ENCODE measurements at regions not wholly inside any gene's neighbourhood (a gene's known extent, or its start where the extent isn't known, plus 50 kb on each side); places are given as distances from the start of the nearest gene placed in this dataset.

DNA sequence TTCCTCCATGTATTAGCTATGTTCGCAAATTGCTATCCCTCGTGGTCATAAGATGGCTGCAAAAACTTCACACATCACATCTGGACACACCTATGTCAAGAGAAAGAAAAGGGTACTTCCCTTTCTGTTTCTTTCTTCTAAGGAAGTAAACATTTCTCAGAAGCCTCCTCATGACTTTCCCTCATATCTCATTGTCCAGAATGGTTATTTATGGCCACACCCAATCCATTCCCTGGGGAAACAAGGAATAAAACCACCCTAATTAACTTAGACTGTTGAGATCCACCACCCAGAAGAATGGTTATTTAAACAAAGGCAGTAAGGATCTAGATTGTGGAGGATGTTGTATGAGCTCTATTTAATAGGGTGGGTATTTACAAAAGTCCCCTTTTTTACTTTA is 160.8 kb upstream of the LNX1 start:
- FAIRE-seq (no peak), DNase-seq (ENCODE audit: insufficient read length, low spot score) (no peak)
- TF ChIP-seq TAF1 (IDR thresholded peaks at IDR 0.05; ENCODE audit: low read depth, low read length) (no peak), POLR2AphosphoS5 (IDR thresholded peaks at IDR 0.05; ENCODE audit: low read depth, low read length) (no peak), POLR2A (IDR thresholded peaks at IDR 0.05; ENCODE audit: low read depth, low read length) (no peak), PAX5 (IDR thresholded peaks at IDR 0.05; ENCODE audit: insufficient read depth, low read length, severe bottlenecking) (no peak), POU2F2 (IDR thresholded peaks at IDR 0.05; ENCODE audit: low read depth, low read length) (no peak), SPI1 (IDR thresholded peaks at IDR 0.05; ENCODE audit: low read depth, low read length) (no peak)

DNA sequence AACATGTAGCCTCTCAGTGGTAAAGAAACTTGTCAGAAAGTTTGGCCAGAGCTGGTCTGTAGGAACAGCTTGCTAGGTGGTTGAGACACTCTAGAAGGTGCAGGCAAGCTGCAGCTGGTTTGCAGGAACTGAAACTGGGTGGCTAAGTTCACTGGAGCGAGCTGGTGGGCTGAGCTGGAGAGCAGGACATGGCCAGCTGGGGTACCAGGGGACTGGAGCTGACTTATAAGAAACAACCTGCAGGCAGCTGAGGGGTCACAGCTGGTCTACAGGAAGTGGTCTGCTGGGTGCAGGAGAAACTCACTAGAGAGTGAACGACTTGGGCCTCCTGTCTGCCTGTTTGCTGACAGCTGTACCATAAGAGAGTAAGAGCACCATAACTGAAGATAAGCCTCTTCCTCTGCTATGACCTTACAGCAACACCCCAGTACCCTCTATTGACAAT is 157.1 kb upstream of the LNX1 start:
- DNase-seq (ENCODE audit: insufficient read length, low spot score) = peak; percentile 21

DNA sequence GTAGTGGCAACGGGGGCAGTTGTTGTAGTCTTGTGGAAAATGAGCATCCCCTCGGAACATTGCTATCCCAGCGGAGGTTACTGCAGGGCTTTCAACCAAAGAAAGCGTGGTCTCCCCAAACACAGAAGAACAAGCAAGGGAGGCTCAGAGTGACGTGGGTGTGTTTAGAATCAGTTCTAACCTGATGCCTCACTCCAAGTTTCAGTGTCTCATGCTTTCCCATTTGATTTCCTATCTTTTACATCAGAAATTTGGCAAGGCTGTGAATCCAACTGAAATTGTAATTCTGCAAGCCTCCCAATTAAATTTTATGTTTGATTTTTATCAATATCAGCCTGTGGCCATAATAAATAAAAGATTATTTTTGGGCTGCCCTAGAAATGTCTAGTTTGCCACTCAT is 156.1 kb upstream of the LNX1 start:
- FAIRE-seq (peak; percentile 63), DNase-seq (ENCODE audit: insufficient read length, low spot score) (no peak)
- TF ChIP-seq SPI1 (IDR thresholded peaks at IDR 0.05; ENCODE audit: low read depth, low read length) (no peak), POLR2A (IDR thresholded peaks at IDR 0.05; ENCODE audit: low read depth, low read length) (no peak), TAF1 (IDR thresholded peaks at IDR 0.05; ENCODE audit: low read depth, low read length) (no peak), POU2F2 (IDR thresholded peaks at IDR 0.05; ENCODE audit: low read depth, low read length) (no peak)

More for the DNA sequence above, 157.1 kb upstream of the LNX1 start:
- peak; percentile 97 for FAIRE-seq
- peak; percentile 98 for TF ChIP-seq SPI1 (IDR thresholded peaks at IDR 0.05; ENCODE audit: low read depth, low read length)
- TF ChIP-seq POU2F2 (IDR thresholded peaks at IDR 0.05; ENCODE audit: low read depth, low read length) = no peak
- TF ChIP-seq PAX5 (IDR thresholded peaks at IDR 0.05; ENCODE audit: insufficient read depth, low read length, severe bottlenecking) = peak; percentile 85
- TF ChIP-seq POLR2AphosphoS5 (IDR thresholded peaks at IDR 0.05; ENCODE audit: low read depth, low read length) = peak; percentile 64; the same call in 1 of the 2 replicates
- no peak for TF ChIP-seq TAF1 (IDR thresholded peaks at IDR 0.05; ENCODE audit: low read depth, low read length)
- TF ChIP-seq POLR2A (IDR thresholded peaks at IDR 0.05; ENCODE audit: low read depth, low read length) = no peak

DNA sequence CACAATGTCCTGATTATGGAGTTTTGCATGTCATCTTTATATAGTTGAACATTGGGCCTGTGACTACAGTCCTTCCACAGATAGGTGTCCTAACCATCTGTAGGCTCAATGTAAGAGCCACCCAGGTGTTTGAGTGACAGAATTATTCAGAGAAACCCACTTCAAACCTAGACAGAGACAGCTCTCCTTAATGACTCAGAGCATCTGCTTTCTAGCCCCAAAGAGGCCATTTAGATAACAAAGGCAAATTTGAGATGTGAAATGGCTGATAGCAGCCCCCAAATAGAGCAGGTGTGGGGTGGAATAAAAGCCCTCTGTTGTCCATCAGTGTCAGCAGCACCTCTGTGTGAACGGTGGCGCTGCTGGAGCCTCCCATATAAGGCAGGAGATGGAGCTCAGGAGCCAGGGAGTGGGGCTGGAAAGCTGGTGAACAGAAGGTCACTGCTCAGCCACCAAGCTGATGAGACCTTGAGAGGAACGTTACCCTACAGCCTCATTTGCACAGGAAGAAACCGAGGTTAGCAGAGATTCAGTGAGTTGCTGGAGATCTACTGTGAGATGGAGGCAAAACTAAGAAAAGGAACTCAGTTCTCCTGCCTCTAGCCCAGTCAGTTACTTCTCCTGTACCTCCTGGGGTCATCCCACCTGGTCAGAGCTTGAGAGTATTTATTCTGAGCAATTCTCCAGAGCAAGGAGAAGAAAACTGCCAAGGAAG is 153.3 kb upstream of the LNX1 start:
- no peak for DNase-seq (ENCODE audit: insufficient read length, low spot score)
- peak; percentile 47 for FAIRE-seq
- TF ChIP-seq POLR2AphosphoS5 (IDR thresholded peaks at IDR 0.05; ENCODE audit: low read depth, low read length) (no peak), POLR2A (IDR thresholded peaks at IDR 0.05; ENCODE audit: low read depth, low read length) (no peak), TAF1 (IDR thresholded peaks at IDR 0.05; ENCODE audit: low read depth, low read length) (no peak), PAX5 (IDR thresholded peaks at IDR 0.05; ENCODE audit: insufficient read depth, low read length, severe bottlenecking) (no peak), SPI1 (IDR thresholded peaks at IDR 0.05; ENCODE audit: low read depth, low read length) (no peak), POU2F2 (IDR thresholded peaks at IDR 0.05; ENCODE audit: low read depth, low read length) (no peak)

DNA sequence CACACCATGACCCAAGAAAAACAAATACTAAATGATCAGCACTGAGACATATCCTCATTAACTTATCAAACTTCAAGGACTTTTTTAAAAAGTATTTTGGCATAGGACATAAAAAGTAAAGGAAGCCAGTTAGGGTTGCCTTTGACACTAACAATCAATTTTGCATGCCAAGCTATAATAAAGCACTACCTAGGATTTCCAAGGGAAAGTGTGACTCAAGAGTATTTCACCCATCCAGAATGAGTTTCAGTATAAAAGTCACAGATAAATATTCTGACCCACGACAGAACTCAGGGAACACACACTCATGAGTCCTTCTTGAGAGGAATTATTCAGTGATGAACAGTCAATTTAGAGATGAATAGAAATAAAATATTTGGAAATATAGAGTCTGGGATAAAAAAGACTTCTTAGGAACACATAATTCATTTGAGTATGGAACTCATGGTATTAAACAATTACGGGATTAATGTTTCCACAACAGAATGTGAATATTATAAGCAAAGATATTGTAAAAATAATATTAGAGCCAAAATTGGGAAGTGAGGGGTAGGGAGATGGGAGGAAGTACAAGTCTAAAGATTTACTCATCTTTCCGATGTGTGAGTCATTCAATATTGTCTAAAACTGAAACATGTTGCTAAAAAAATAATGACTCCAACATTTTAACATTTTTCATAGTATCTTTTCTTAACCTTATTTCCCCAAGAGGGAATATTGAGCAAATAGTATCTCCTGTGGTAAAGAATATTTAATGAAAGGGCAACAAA is 143.5 kb upstream of the LNX1 start:
- no peak for TF ChIP-seq SPI1 (IDR thresholded peaks at IDR 0.05; ENCODE audit: low read depth, low read length)
- TF ChIP-seq POU2F2 (IDR thresholded peaks at IDR 0.05; ENCODE audit: low read depth, low read length) = no peak
- no peak for TF ChIP-seq TAF1 (IDR thresholded peaks at IDR 0.05; ENCODE audit: low read depth, low read length)
- no peak for TF ChIP-seq POLR2A (IDR thresholded peaks at IDR 0.05; ENCODE audit: low read depth, low read length)
- no peak for TF ChIP-seq PAX5 (IDR thresholded peaks at IDR 0.05; ENCODE audit: insufficient read depth, low read length, severe bottlenecking)
- no peak for TF ChIP-seq POLR2AphosphoS5 (IDR thresholded peaks at IDR 0.05; ENCODE audit: low read depth, low read length)
- FAIRE-seq = no peak
- no peak for DNase-seq (ENCODE audit: insufficient read length, low spot score)

DNA sequence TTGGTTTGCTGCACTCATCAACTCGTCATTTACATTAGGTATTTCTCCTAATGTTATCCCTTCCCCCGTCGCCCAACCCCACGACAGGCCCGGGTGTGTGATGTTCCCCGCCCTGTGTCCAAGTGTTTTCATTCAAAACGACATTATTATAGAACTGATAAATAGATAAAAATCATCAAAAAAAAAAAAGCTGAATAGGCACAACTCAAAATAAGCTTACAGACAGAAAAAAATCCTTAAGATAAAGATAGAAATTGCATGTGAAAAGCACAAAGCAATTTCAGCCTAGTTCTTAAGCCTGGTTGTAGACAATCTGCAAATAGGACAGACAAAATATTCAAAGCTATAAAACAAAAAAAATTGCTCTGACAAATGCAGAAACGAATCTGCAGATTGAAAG is 142.9 kb upstream of the LNX1 start:
- TF ChIP-seq POLR2AphosphoS5 (IDR thresholded peaks at IDR 0.05; ENCODE audit: low read depth, low read length) (no peak), TAF1 (IDR thresholded peaks at IDR 0.05; ENCODE audit: low read depth, low read length) (no peak), POLR2A (IDR thresholded peaks at IDR 0.05; ENCODE audit: low read depth, low read length) (no peak), SPI1 (IDR thresholded peaks at IDR 0.05; ENCODE audit: low read depth, low read length) (no peak), PAX5 (IDR thresholded peaks at IDR 0.05; ENCODE audit: insufficient read depth, low read length, severe bottlenecking) (no peak), POU2F2 (IDR thresholded peaks at IDR 0.05; ENCODE audit: low read depth, low read length) (no peak)
- no peak for FAIRE-seq
- DNase-seq (ENCODE audit: insufficient read length, low spot score) = no peak

DNA sequence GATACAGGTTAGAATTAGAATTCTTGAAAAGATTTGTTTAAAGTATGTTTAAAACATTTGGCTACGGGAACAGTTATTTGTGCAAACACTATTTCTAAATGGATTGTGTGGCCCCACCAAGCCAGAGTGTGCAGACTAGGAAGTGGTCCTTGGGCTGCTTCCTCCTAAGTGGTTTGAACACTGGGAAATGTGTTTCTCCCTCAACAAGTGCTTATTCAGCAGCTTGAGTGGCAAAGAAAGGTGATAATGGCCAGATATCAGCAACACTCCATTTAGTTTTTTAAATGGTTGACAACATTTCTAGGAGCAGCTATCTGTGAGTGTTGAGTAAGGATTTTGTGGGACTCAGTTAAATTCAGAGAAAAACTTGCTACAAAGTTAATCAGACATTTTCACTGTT is 141.4 kb upstream of the LNX1 start:
- no peak for FAIRE-seq
- DNase-seq (ENCODE audit: insufficient read length, low spot score) = no peak
- no peak for TF ChIP-seq TAF1 (IDR thresholded peaks at IDR 0.05; ENCODE audit: low read depth, low read length)
- TF ChIP-seq SPI1 (IDR thresholded peaks at IDR 0.05; ENCODE audit: low read depth, low read length) = no peak

DNA sequence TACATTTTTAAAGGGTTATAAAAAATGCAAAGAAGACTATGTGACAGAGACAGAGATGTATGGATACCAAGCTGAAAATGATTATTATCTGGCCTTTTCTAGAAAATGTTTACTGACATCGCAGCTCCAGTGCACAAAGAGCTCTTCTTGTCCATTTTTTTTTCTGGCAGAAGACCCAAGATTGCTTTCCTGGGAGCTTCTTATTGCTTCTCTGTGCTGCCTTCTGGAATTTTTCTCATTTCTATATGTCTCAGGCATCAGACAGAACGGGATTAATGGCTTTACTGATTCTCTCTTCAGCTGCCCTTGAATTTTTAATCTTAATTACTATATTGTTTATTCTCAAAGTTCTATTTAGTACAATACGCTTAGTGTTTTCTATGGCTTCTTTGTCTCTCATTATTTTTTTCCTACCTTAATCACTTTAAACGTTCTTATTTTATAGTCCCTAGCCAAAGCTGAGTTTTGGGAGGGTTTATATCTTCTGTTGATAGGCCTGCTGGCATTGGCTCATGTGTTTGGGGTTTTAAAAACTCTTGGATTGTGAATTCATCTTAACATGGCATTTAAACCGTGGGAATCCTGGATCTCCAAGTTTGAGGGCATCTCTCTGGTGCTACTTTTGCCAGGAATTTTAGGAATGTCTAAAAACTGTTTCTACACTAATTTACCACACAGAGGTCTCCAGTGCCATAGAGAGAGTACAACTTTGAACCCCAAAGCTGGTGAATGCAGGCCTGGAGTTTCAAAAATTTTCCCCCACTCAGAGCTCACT is 138.9 kb upstream of the LNX1 start:
- no peak for FAIRE-seq
- TF ChIP-seq TAF1 (IDR thresholded peaks at IDR 0.05; ENCODE audit: low read depth, low read length) (no peak), PAX5 (IDR thresholded peaks at IDR 0.05; ENCODE audit: insufficient read depth, low read length, severe bottlenecking) (no peak), POU2F2 (IDR thresholded peaks at IDR 0.05; ENCODE audit: low read depth, low read length) (no peak), POLR2AphosphoS5 (IDR thresholded peaks at IDR 0.05; ENCODE audit: low read depth, low read length) (no peak), POLR2A (IDR thresholded peaks at IDR 0.05; ENCODE audit: low read depth, low read length) (no peak), SPI1 (IDR thresholded peaks at IDR 0.05; ENCODE audit: low read depth, low read length) (no peak)
- no peak for DNase-seq (ENCODE audit: insufficient read length, low spot score)

DNA sequence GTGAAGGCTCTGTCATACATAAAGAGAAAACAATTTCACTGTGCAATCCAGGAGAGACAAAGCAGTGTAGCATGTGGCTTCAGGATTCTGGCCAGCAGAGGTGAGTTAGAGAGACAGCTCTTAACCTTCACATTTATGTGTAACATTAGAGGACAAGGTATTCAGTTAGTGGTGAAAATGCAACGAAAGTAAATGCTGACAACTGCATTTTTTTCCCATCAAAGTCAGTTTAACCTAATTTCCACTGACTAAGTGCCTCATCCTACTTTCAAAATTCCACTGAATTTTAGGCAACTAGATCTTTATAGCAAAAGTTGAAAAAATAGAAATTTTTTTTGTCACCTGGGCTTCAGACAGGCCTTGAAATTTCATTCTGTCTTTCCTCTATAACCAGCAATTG is 130.8 kb upstream of the LNX1 start:
- FAIRE-seq (no peak), DNase-seq (ENCODE audit: insufficient read length, low spot score) (no peak)
- TF ChIP-seq POU2F2 (IDR thresholded peaks at IDR 0.05; ENCODE audit: low read depth, low read length) = no peak
- TF ChIP-seq SPI1 (IDR thresholded peaks at IDR 0.05; ENCODE audit: low read depth, low read length) = no peak
- TF ChIP-seq PAX5 (IDR thresholded peaks at IDR 0.05; ENCODE audit: insufficient read depth, low read length, severe bottlenecking) = no peak
- TF ChIP-seq TAF1 (IDR thresholded peaks at IDR 0.05; ENCODE audit: low read depth, low read length) = no peak
- no peak for TF ChIP-seq POLR2AphosphoS5 (IDR thresholded peaks at IDR 0.05; ENCODE audit: low read depth, low read length)
- TF ChIP-seq POLR2A (IDR thresholded peaks at IDR 0.05; ENCODE audit: low read depth, low read length) = no peak
